Gastroesophageal sphincter (tissue), 3 donors: ENCODE measurements at regions not wholly inside any gene's neighbourhood (a gene's known extent, or its start where the extent isn't known, plus 50 kb on each side); places are given as distances from the start of the nearest gene placed in this dataset.

ENCODE experiments used
- EP300 ChIP-seq: sonication (generic); formaldehyde crosslinking; IDR thresholded peaks from one replicate; pipeline ENCODE4 v1.6.1; 2017; ENCODE audit warnings: antibody characterized with exemption, mild to moderate bottlenecking
- POLR2A ChIP-seq, 2 donors: fragments of 450-650 bp; IDR thresholded peaks; one replicate each; pipeline ENCODE4 v1.6.1; 2017; ENCODE audit warnings: antibody characterized with exemption in 2 of 2, mild to moderate bottlenecking in 2 of 2, moderate library complexity in 1 of 2
- POLR2AphosphoS5 ChIP-seq: sonication (generic); formaldehyde crosslinking; IDR thresholded peaks from one replicate; pipeline ENCODE4 v1.6.1; 2017; ENCODE audit warnings: antibody characterized with exemption
- TF ChIP-seq, protein P1 (sequence below), 4 experiments: fragments of 200-600 bp in 2 of 4; fragments of 450-650 bp in 2 of 4; sonication (generic) in 1 of 4; IDR thresholded peaks; one replicate each; pipeline ENCODE4 v1.5.1; 2017 to 2019; ENCODE audit warnings: antibody characterized with exemption in 4 of 4, mild to moderate bottlenecking in 2 of 4, moderate library complexity in 2 of 4

DNA sequence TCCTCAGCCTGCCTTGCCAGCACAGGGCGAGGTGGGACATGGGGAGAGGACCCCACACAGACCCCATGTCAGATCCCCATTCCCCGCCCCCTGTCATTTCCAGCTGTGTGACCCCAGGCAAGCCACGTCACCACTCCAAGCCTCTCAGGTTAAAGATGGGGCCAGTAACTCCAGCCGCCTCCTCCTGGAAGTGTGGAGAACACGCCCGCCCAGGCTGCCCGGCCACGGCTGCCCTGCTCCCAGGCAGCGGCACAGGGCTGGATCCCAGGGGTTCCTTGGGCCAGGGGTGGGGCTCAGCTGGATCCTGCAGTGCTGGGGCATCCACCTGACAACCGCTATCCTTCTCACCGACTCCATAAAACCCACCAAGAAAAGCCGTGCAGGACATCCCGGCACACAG, 86.1 kb downstream of the PDGFA start:
- TF ChIP-seq, protein P1, sequence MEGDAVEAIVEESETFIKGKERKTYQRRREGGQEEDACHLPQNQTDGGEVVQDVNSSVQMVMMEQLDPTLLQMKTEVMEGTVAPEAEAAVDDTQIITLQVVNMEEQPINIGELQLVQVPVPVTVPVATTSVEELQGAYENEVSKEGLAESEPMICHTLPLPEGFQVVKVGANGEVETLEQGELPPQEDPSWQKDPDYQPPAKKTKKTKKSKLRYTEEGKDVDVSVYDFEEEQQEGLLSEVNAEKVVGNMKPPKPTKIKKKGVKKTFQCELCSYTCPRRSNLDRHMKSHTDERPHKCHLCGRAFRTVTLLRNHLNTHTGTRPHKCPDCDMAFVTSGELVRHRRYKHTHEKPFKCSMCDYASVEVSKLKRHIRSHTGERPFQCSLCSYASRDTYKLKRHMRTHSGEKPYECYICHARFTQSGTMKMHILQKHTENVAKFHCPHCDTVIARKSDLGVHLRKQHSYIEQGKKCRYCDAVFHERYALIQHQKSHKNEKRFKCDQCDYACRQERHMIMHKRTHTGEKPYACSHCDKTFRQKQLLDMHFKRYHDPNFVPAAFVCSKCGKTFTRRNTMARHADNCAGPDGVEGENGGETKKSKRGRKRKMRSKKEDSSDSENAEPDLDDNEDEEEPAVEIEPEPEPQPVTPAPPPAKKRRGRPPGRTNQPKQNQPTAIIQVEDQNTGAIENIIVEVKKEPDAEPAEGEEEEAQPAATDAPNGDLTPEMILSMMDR (IDR thresholded peaks at IDR 0.05): no peak
- no peak for TF ChIP-seq POLR2A (IDR thresholded peaks at IDR 0.05)
- no peak for TF ChIP-seq POLR2AphosphoS5
- TF ChIP-seq EP300: no peak
